ENCODE measurements at regions not wholly inside any gene's neighbourhood (a gene's known extent, or its start where the extent isn't known, plus 50 kb on each side); places are given as distances from the start of the nearest gene placed in this dataset.

- no peaks in the 10 kb centered on the region for H3K9me3 ChIP-seq (ENCODE audit: control insufficient read depth, low read depth, low read length)
- H4K20me1 ChIP-seq (ENCODE audit: control insufficient read depth, extremely low read depth, insufficient read depth, low read length) = no peaks in the 10 kb centered on the region
- no peak overlapping the region for H3K4me2 ChIP-seq (ENCODE audit: control insufficient read depth, extremely low read depth, insufficient read depth, low read depth, low read length)
- no peak for FAIRE-seq
- no peak overlapping the region for H3K4me3 ChIP-seq (ENCODE audit: control insufficient read depth in 2 of 3, extremely low read depth in 1 of 3, insufficient read depth in 2 of 3, low read depth in 1 of 3, low read length in 3 of 3)
- H3K4me1 ChIP-seq (ENCODE audit: control insufficient read depth, extremely low read depth, insufficient read depth, low read length) = no peaks in the 10 kb centered on the region
- no peak for DNase-seq (ENCODE audit: low read depth, low spot score)
- no peak for TF ChIP-seq EZH2 (IDR thresholded peaks at IDR 0.05; ENCODE audit: low read length)
- no peak for TF ChIP-seq CTCF (optimal IDR thresholded peaks at IDR 0.05 in 1 of 3, IDR thresholded peaks at IDR 0.05 in 1 of 3, conservative IDR thresholded peaks at IDR 0.05 in 1 of 3; ENCODE audit: extremely low read depth in 1 of 3, insufficient read depth in 2 of 3, low read length in 3 of 3)
- no peaks in the 10 kb centered on the region for H3K27me3 ChIP-seq (ENCODE audit: control insufficient read depth, extremely low read depth, insufficient read depth, low read length)
- no peaks in the 10 kb centered on the region for H3K9me1 ChIP-seq (ENCODE audit: control insufficient read depth, extremely low read depth, insufficient read depth, low read length)
- dilution Hi-C loops (cut with MboI; ENCODE audit: extremely low pct_ligation_motif_present, low sequenced_read_pairs) = no loop called here
- H3K36me3 ChIP-seq (ENCODE audit: control insufficient read depth in 2 of 2, extremely low read depth in 1 of 2, insufficient read depth in 2 of 2, low read length in 2 of 2) = no peaks in the 10 kb centered on the region
- no peaks in the 10 kb centered on the region for H3K79me2 ChIP-seq (ENCODE audit: control insufficient read depth, insufficient read depth, low read length)
- H2AFZ ChIP-seq (ENCODE audit: control insufficient read depth, low read length) = no peak overlapping the region
- H3K27ac ChIP-seq (ENCODE audit: control insufficient read depth, insufficient read depth, low read length) = no peak overlapping the region
- no peak overlapping the region for H3K9ac ChIP-seq (ENCODE audit: control insufficient read depth, extremely low read depth, insufficient read depth, low read length)
These were observed 1163.9 kb upstream of the SEMA6A start for GRCh38 chr5:117738571-117738970.

GRCh38 chr5:117736698-117737097 is 1162.1 kb upstream of the SEMA6A start:
- dilution Hi-C loops (cut with MboI; ENCODE audit: extremely low pct_ligation_motif_present, low sequenced_read_pairs) = no loop called here

More at GRCh38 chr5:117736698-117737097, 1162.1 kb upstream of the SEMA6A start:
- H3K27ac ChIP-seq (ENCODE audit: control insufficient read depth, insufficient read depth, low read length) = no peak overlapping the region
- H3K27me3 ChIP-seq (ENCODE audit: control insufficient read depth, extremely low read depth, insufficient read depth, low read length) = no peaks in the 10 kb centered on the region
- no peak overlapping the region for H3K4me2 ChIP-seq (ENCODE audit: control insufficient read depth, extremely low read depth, insufficient read depth, low read depth, low read length)
- no peak overlapping the region for H3K4me3 ChIP-seq (ENCODE audit: control insufficient read depth in 2 of 3, extremely low read depth in 1 of 3, insufficient read depth in 2 of 3, low read depth in 1 of 3, low read length in 3 of 3)
- H3K4me1 ChIP-seq (ENCODE audit: control insufficient read depth, extremely low read depth, insufficient read depth, low read length) = no peaks in the 10 kb centered on the region
- no peaks in the 10 kb centered on the region for H3K9me1 ChIP-seq (ENCODE audit: control insufficient read depth, extremely low read depth, insufficient read depth, low read length)
- H2AFZ ChIP-seq (ENCODE audit: control insufficient read depth, low read length) = no peak overlapping the region
- TF ChIP-seq EZH2 (IDR thresholded peaks at IDR 0.05; ENCODE audit: low read length) (no peak), CTCF (optimal IDR thresholded peaks at IDR 0.05 in 1 of 3, IDR thresholded peaks at IDR 0.05 in 1 of 3, conservative IDR thresholded peaks at IDR 0.05 in 1 of 3; ENCODE audit: extremely low read depth in 1 of 3, insufficient read depth in 2 of 3, low read length in 3 of 3) (no peak)
- no peak for DNase-seq (ENCODE audit: low read depth, low spot score)
- no peaks in the 10 kb centered on the region for H3K36me3 ChIP-seq (ENCODE audit: control insufficient read depth in 2 of 2, extremely low read depth in 1 of 2, insufficient read depth in 2 of 2, low read length in 2 of 2)
- no peaks in the 10 kb centered on the region for H3K79me2 ChIP-seq (ENCODE audit: control insufficient read depth, insufficient read depth, low read length)
- H3K9me3 ChIP-seq (ENCODE audit: control insufficient read depth, low read depth, low read length) = no peaks in the 10 kb centered on the region
- H4K20me1 ChIP-seq (ENCODE audit: control insufficient read depth, extremely low read depth, insufficient read depth, low read length) = no peaks in the 10 kb centered on the region
- H3K9ac ChIP-seq (ENCODE audit: control insufficient read depth, extremely low read depth, insufficient read depth, low read length) = no peak overlapping the region
- FAIRE-seq = no peak

All from keratinocyte (primary cell).